ENCODE measurements at regions not wholly inside any gene's neighbourhood (a gene's known extent, or its start where the extent isn't known, plus 50 kb on each side); places are given as distances from the start of the nearest gene placed in this dataset.

DNA sequence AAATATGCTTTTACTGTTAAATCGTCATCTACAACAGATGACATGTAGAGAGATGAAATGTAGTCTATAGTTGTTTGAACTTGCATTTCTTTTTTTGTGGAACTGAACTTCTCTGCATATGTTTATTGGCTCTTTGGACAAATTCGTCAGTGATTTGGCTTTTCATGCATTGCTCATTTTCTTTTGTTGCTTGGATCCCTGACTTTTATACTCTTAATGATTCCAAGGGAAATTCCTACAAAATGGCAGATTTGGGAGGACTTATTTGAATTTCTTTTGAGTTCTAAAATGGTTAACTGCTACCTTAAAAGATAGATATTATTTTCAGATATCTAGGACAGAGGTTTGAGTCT lies 65.4 kb downstream of the UTRN start (continued):
- TF ChIP-seq CBX5 (IDR thresholded peaks at IDR 0.05; ENCODE audit: low read depth, low read length): no peak

Measured in H1 (cell line).